Lower leg skin (tissue), 4 donors: ENCODE measurements at regions not wholly inside any gene's neighbourhood (a gene's known extent, or its start where the extent isn't known, plus 50 kb on each side); places are given as distances from the start of the nearest gene placed in this dataset.

Source experiments
- DNase-seq, 2 donors: peaks; one replicate each; pipeline ENCODE4 v3.0.0-alpha.2; 2019; ENCODE audit warnings: low spot score in 2 of 2
- H3K4me3 ChIP-seq: fragments of 200-600 bp; sonication (generic); 2 replicates; pipeline ENCODE4 v1.5.1; 2017; ENCODE audit warnings: mild to moderate bottlenecking, low read depth; ENCODE audit not compliant: poor library complexity, severe bottlenecking
- CTCF ChIP-seq, 3 donors: fragments of 450-650 bp; IDR thresholded peaks; one replicate each; pipeline ENCODE4 v1.5.1; 2016; ENCODE audit warnings: antibody characterized with exemption in 3 of 3, mild to moderate bottlenecking in 3 of 3, moderate library complexity in 2 of 3
- POLR2A ChIP-seq, 2 donors: fragments of 450-650 bp; IDR thresholded peaks; one replicate each; pipeline ENCODE4 v1.6.1; 2016 to 2017; ENCODE audit warnings: antibody characterized with exemption in 2 of 2, mild to moderate bottlenecking in 1 of 2, moderate library complexity in 1 of 2
- whole genome bisulfite sequencing, 2 donors: methylation state at CpG; one replicate each; pipeline ENCODE4 v1.1.5; 2018; 5-methylcytosine and 5-hydroxymethylcytosine counted together
- intact Hi-C: fragments of 100-400 bp; cut with DNase I; formaldehyde crosslinking; loops from one replicate; pipeline ENCODE4 v1.15.0; 2023; ENCODE audit warnings: low total_unique reads

- no peak overlapping the region for H3K4me3 ChIP-seq
- no peak for DNase-seq
- 67 to 84% methylated on average over 1 of the region's 1 CpG for WGBS, 2 donors
- TF ChIP-seq CTCF (IDR thresholded peaks at IDR 0.05), result no peak
- TF ChIP-seq POLR2A (IDR thresholded peaks at IDR 0.05), result no peak
- intact Hi-C loops, result no loop called here
Measured at GRCh38 chr7:34449765-34450164, 208.3 kb upstream of the NPSR1 start.

DNA sequence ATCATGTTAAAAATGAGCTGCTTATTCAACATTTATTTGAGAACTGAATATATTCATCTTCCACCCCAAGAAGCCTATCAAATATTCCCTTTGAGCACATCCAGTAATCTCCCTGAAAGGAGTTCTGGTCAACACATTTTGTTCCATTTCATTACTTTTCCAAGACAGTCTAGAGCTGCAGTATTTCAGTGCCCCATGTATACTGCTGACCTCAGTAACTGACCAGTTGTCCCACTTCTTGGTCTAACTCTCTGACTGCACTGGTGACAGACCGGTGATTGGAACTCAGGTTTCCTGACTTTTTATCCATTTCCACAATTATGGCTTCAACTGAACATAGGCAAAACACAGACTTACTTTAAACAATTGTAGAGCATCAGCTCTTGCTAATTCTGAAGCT, 206.8 kb upstream of the NPSR1 start:
- no peak for TF ChIP-seq POLR2A (IDR thresholded peaks at IDR 0.05)
- TF ChIP-seq CTCF (IDR thresholded peaks at IDR 0.05), result no peak
- intact Hi-C loops, result no loop called here
- no peak overlapping the region for H3K4me3 ChIP-seq
- 93 to 94% methylated on average over 1 of the region's 1 CpG for WGBS, 2 donors
- DNase-seq, result no peak

GRCh38 chr7:34451923-34452322, 206.1 kb upstream of the NPSR1 start:
- 80 to 82% methylated on average over 3 of the region's 3 CpGs for WGBS, 2 donors
- no peak for DNase-seq
- intact Hi-C loops, result no loop called here
- no peak for TF ChIP-seq CTCF (IDR thresholded peaks at IDR 0.05)
- TF ChIP-seq POLR2A (IDR thresholded peaks at IDR 0.05), result no peak
- no peak overlapping the region for H3K4me3 ChIP-seq

GRCh38 chr7:34452363-34452762, 205.7 kb upstream of the NPSR1 start:
- no peak for DNase-seq
- intact Hi-C loops, result no loop called here
- no peak overlapping the region for H3K4me3 ChIP-seq
- TF ChIP-seq POLR2A (IDR thresholded peaks at IDR 0.05) (no peak), CTCF (IDR thresholded peaks at IDR 0.05) (no peak)
- WGBS, 2 donors, result 77 to 82% methylated on average over 7 of the region's 7 CpGs

GRCh38 chr7:34453150-34453549, 204.9 kb upstream of the NPSR1 start:
- intact Hi-C loops, result no loop called here
- no peak overlapping the region for H3K4me3 ChIP-seq
- WGBS, 2 donors, result 60 to 63% methylated on average over 2 of the region's 2 CpGs
- TF ChIP-seq POLR2A (IDR thresholded peaks at IDR 0.05) (no peak), CTCF (IDR thresholded peaks at IDR 0.05) (no peak)
- DNase-seq, result no peak

GRCh38 chr7:34454381-34454780, 203.6 kb upstream of the NPSR1 start:
- WGBS, 2 donors, result 77 to 80% methylated on average over 4 of the region's 4 CpGs
- H3K4me3 ChIP-seq, result no peak overlapping the region
- no peak for DNase-seq
- TF ChIP-seq POLR2A (IDR thresholded peaks at IDR 0.05) (no peak), CTCF (IDR thresholded peaks at IDR 0.05) (no peak)
- intact Hi-C loops, result no loop called here
